Suprapubic skin (tissue), 3 donors: ENCODE measurements at regions not wholly inside any gene's neighbourhood (a gene's known extent, or its start where the extent isn't known, plus 50 kb on each side); places are given as distances from the start of the nearest gene placed in this dataset.

Experiments
- CTCF ChIP-seq, 2 donors: fragments of 200-600 bp in 1 of 2; fragments of 450-650 bp in 1 of 2; sonication (generic) in 1 of 2; IDR thresholded peaks; one replicate each; pipeline ENCODE4 v1.5.1; 2016 to 2019; ENCODE audit warnings: antibody characterized with exemption in 2 of 2, mild to moderate bottlenecking in 1 of 2, moderate library complexity in 1 of 2
- POLR2A ChIP-seq, 2 donors: fragments of 450-650 bp; IDR thresholded peaks; one replicate each; pipeline ENCODE4 v1.6.1; 2017; ENCODE audit warnings: antibody characterized with exemption in 2 of 2, mild to moderate bottlenecking in 2 of 2, moderate library complexity in 2 of 2

- TF ChIP-seq CTCF (IDR thresholded peaks at IDR 0.05) (no peak), POLR2A (IDR thresholded peaks at IDR 0.05) (no peak)
Observed at GRCh38 chr3:40923143-40923542, 276.2 kb upstream of the CTNNB1 start.
